Small intestine (tissue), 7 donors: ENCODE measurements at regions not wholly inside any gene's neighbourhood (a gene's known extent, or its start where the extent isn't known, plus 50 kb on each side); places are given as distances from the start of the nearest gene placed in this dataset.

Source experiments
- DNase-seq, 2 donors: peaks; one replicate each; pipeline versions ENCODE4 v3.0.0 to v3.0.0-alpha.2; 2013
- FAIRE-seq: peaks from 2 replicates; lab custom pipeline; 2012; peaks lifted over from hg19 to GRCh38; lab: Jason Lieb, UNC
- H3K27ac ChIP-seq, 3 donors: one replicate each; pipeline ENCODE4 v1.5.1; 2013; ENCODE audit warnings: low read length in 2 of 3, mild to moderate bottlenecking in 2 of 3, control low read depth in 1 of 3, inconsistent platforms in 1 of 3, low read depth in 1 of 3, moderate library complexity in 1 of 3
- H3K27me3 ChIP-seq, 3 donors: one replicate each; pipeline ENCODE4 v1.6.1; 2013; ENCODE audit warnings: low read length in 3 of 3, inconsistent platforms in 1 of 3; ENCODE audit not compliant: control insufficient read depth in 3 of 3, insufficient read depth in 3 of 3
- H3K36me3 ChIP-seq, 3 donors: one replicate each; pipeline ENCODE4 v1.6.1; 2013; ENCODE audit warnings: low read length in 3 of 3, inconsistent platforms in 1 of 3, low read depth in 1 of 3, mild to moderate bottlenecking in 1 of 3, moderate library complexity in 1 of 3; ENCODE audit not compliant: control insufficient read depth in 3 of 3, insufficient read depth in 2 of 3
- H3K4me1 ChIP-seq, 3 donors: one replicate each; pipeline ENCODE4 v1.6.1; 2013; ENCODE audit warnings: low read length in 2 of 3, inconsistent platforms in 1 of 3, low read depth in 1 of 3, mild to moderate bottlenecking in 1 of 3, moderate library complexity in 1 of 3; ENCODE audit not compliant: control insufficient read depth in 3 of 3, insufficient read depth in 2 of 3
- H3K4me3 ChIP-seq, 3 donors: one replicate each; pipeline ENCODE4 v1.5.1; 2013; ENCODE audit warnings: low read length in 3 of 3, control low read depth in 1 of 3, inconsistent platforms in 1 of 3, low read depth in 1 of 3, mild to moderate bottlenecking in 1 of 3, moderate library complexity in 1 of 3
- H3K9me3 ChIP-seq, 2 donors: one replicate each; pipeline ENCODE4 v1.6.1; 2013; ENCODE audit warnings: low read depth in 1 of 2, low read length in 1 of 2; ENCODE audit not compliant: control insufficient read depth in 2 of 2, insufficient read depth in 1 of 2
- WGBS, 3 donors: extraction: QIAGEN DNeasy Blood & Tissue Kit; methylation state at CpG; one replicate each; pipeline ENCODE4 v1.1.7; 2013; 5-methylcytosine and 5-hydroxymethylcytosine counted together
- donor health status: healthy with polysubstance abuse.
- donor health status: control.
- donor health status: control.
- donor health status: Bipolar disorder and iron deficiency.
- donor health status: healthy.

DNA sequence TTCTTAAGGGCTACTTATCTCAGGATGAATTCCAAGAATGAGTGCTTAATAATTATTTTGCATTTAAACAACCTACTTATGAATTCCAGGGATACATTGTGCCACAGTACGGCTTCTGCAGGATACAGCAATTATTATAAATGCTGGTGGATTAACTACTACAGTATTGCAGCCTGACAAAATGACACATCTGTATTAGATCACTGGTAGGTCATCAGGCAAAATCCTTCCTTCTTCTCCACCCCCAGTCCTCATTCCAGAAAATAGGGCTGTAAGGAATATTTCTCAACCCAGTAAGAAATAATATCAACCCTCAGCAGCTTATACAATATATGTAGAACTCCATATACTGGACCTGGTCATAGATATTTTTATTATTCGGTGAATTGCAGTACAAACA, 79.3 kb upstream of the RORA start:
- FAIRE-seq (no peak), DNase-seq (no peak)
- no peak overlapping the region for H3K4me3 ChIP-seq
- no peaks in the 10 kb centered on the region for H3K9me3 ChIP-seq
- no peaks in the 10 kb centered on the region for H3K27me3 ChIP-seq
- H3K4me1 ChIP-seq: no peaks in the 10 kb centered on the region
- WGBS, 3 donors: 80 to 97% (median 91%) methylated on average over 2 of the region's 2 CpGs
- no peaks in the 10 kb centered on the region for H3K36me3 ChIP-seq
- no peak overlapping the region for H3K27ac ChIP-seq

DNA sequence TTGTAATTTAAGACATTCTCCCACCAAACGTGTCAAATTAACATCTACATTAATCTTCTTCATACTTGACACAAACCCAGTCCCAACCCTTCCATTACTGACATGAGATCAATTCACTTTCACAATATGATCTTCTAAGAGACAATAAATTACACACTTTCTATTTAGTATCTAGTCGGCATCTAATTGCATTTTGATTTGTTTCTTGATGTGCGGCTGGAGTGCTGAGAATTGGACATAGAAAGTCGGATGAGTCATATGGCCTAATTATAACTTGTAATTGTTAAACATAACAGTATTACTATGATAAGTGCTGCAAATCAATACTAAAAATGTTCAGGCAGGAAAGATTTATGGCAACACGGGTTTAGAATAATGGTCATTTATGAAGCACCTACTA, 78.4 kb upstream of the RORA start:
- Histone ChIP-seq H3K27me3 (no peaks in the 10 kb centered on the region), H3K36me3 (no peaks in the 10 kb centered on the region), H3K4me3 (no peak overlapping the region), H3K9me3 (no peaks in the 10 kb centered on the region), H3K27ac (no peak overlapping the region), H3K4me1 (no peaks in the 10 kb centered on the region)
- FAIRE-seq: no peak
- 63 to 73% (median 68%) methylated on average over 5 of the region's 5 CpGs for WGBS, 3 donors
- no peak for DNase-seq

DNA sequence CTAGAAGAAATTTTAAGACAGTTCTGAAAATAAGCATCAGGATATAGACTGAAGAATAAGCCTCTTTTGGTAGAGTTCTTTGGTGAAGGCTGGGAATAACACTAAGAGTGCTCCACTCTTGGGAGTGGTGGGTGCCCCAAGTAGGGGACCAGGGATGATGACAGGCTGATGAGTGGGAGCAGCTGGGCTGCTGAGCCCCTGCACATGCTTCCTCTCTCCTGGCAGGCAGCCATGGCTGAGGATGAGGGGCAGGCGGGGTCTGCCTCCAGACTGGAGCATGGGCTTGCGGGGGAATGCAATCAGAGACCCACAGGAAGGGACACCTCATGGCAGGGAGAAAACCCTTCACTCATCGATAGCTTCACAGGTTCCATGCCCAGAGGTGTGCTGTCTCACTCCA, 72.6 kb upstream of the RORA start:
- Histone ChIP-seq H3K27ac (no peak overlapping the region), H3K4me3 (no peak overlapping the region), H3K9me3 (no peaks in the 10 kb centered on the region), H3K4me1 (no peaks in the 10 kb centered on the region), H3K36me3 (no peaks in the 10 kb centered on the region), H3K27me3 (no peaks in the 10 kb centered on the region)
- WGBS, 3 donors: 86 to 91% (median 89%) methylated on average over 3 of the region's 3 CpGs
- DNase-seq (no peak), FAIRE-seq (no peak)

- Histone ChIP-seq H3K36me3 (no peaks in the 10 kb centered on the region), H3K27ac (no peak overlapping the region), H3K4me1 (no peaks in the 10 kb centered on the region), H3K9me3 (no peaks in the 10 kb centered on the region), H3K4me3 (no peak overlapping the region), H3K27me3 (no peaks in the 10 kb centered on the region)
- 62 to 82% (median 69%) methylated on average over 4 of the region's 4 CpGs for WGBS, 3 donors
- FAIRE-seq: no peak
- DNase-seq: no peak
These were observed 70.1 kb upstream of the RORA start for GRCh38 chr15:61299075-61299763.

- H3K36me3 ChIP-seq: no peaks in the 10 kb centered on the region
- H3K9me3 ChIP-seq: no peaks in the 10 kb centered on the region
- H3K4me3 ChIP-seq: no peak overlapping the region
- no peaks in the 10 kb centered on the region for H3K4me1 ChIP-seq
- no peak overlapping the region for H3K27ac ChIP-seq
- 78 to 85% (median 84%) methylated on average over 3 of the region's 3 CpGs for WGBS, 3 donors
- DNase-seq (no peak), FAIRE-seq (no peak)
- H3K27me3 ChIP-seq: no peaks in the 10 kb centered on the region
These were observed 66.1 kb upstream of the RORA start for GRCh38 chr15:61295239-61295638.

GRCh38 chr15:61282661-61283060, 53.6 kb upstream of the RORA start:
- H3K27me3 ChIP-seq: no peaks in the 10 kb centered on the region
- 75 to 85% (median 78%) methylated on average over 4 of the region's 4 CpGs for WGBS, 3 donors
- no peak overlapping the region for H3K4me3 ChIP-seq
- FAIRE-seq (no peak), DNase-seq (no peak)
- no peaks in the 10 kb centered on the region for H3K36me3 ChIP-seq
- no peaks in the 10 kb centered on the region for H3K9me3 ChIP-seq
- no peaks in the 10 kb centered on the region for H3K4me1 ChIP-seq
- no peak overlapping the region for H3K27ac ChIP-seq

GRCh38 chr15:61281328-61281727, 52.2 kb upstream of the RORA start:
- H3K36me3 ChIP-seq: no peaks in the 10 kb centered on the region
- no peak for FAIRE-seq

More at GRCh38 chr15:61281328-61281727, 52.2 kb upstream of the RORA start:
- H3K4me1 ChIP-seq: no peaks in the 10 kb centered on the region
- no peak overlapping the region for H3K27ac ChIP-seq
- H3K27me3 ChIP-seq: no peaks in the 10 kb centered on the region
- H3K9me3 ChIP-seq: no peaks in the 10 kb centered on the region
- H3K4me3 ChIP-seq: no peak overlapping the region
- no peak for DNase-seq
- 52 to 72% (median 70%) methylated on average over 1 of the region's 1 CpG for WGBS, 3 donors
